Neural progenitor cell (in vitro differentiated cells): ENCODE measurements at regions not wholly inside any gene's neighbourhood (a gene's known extent, or its start where the extent isn't known, plus 50 kb on each side); places are given as distances from the start of the nearest gene placed in this dataset.

Source experiments
- CTCF ChIP-seq: fragments of 200-600 bp; sonication (generic); IDR thresholded peaks from 2 replicates; pipeline ENCODE4 v1.5.1; 2017; ENCODE audit warnings: antibody characterized with exemption, mild to moderate bottlenecking
- EZH2 ChIP-seq: fragments of 200-600 bp; sonication (generic); IDR thresholded peaks from 2 replicates; pipeline ENCODE4 v1.6.1; 2017; ENCODE audit warnings: antibody characterized with exemption, mild to moderate bottlenecking, moderate library complexity
- EZH2phosphoT487 ChIP-seq: fragments of 200-600 bp; sonication (generic); IDR thresholded peaks from 2 replicates; pipeline ENCODE4 v1.6.1; 2017; ENCODE audit warnings: antibody characterized with exemption

GRCh38 chr17:72404872-72405271 is 284.1 kb downstream of the SOX9 start:
- TF ChIP-seq CTCF (no peak), EZH2phosphoT487 (no peak), EZH2 (no peak)
